T1000 (cell line): ENCODE measurements at regions not wholly inside any gene's neighbourhood (a gene's known extent, or its start where the extent isn't known, plus 50 kb on each side); places are given as distances from the start of the nearest gene placed in this dataset.
"Not testable (repeated sequence)": the region's sequence is repeated elsewhere in the genome, so short reads cannot be mapped to it uniquely, and the experiment has no call there.

ENCODE experiments used
- DNase-seq: peaks from one replicate; lab custom pipeline; 2025; ENCODE audit warnings: mixed read lengths; lab: John Stamatoyannopoulos, UW

- no peak for DNase-seq
Measured at GRCh38 chr9:94033383-94033782, 50.9 kb upstream of the PTPDC1 start.

- DNase-seq, result no peak
Measured at GRCh38 chr9:94031946-94032345, 52.3 kb upstream of the PTPDC1 start.

- DNase-seq, result no peak
Measured at GRCh38 chr9:94031380-94031779, 52.9 kb upstream of the PTPDC1 start.

GRCh38 chr9:94030318-94031179, 53.7 kb upstream of the PTPDC1 start:
- DNase-seq, result peak; percentile 66

GRCh38 chr9:94029932-94030317, 54.3 kb upstream of the PTPDC1 start:
- DNase-seq, result no peak

- DNase-seq, result no peak
Measured at GRCh38 chr9:94026816-94027215, 57.4 kb upstream of the PTPDC1 start.

GRCh38 chr9:94022476-94022875, 61.8 kb upstream of the PTPDC1 start:
- DNase-seq, result not testable (repeated sequence)

GRCh38 chr9:94020836-94021235, 63.4 kb upstream of the PTPDC1 start:
- not testable (repeated sequence) for DNase-seq

- DNase-seq, result no peak
Measured at GRCh38 chr9:94018628-94019027, 63.5 kb upstream of the BARX1 start.

- DNase-seq, result no peak
Measured at GRCh38 chr9:94017939-94018531, 62.9 kb upstream of the BARX1 start.

GRCh38 chr9:94016744-94017143, 61.6 kb upstream of the BARX1 start:
- no peak for DNase-seq

GRCh38 chr9:94014920-94015319, 59.8 kb upstream of the BARX1 start:
- DNase-seq, result no peak

- no peak for DNase-seq
Measured at GRCh38 chr9:94014066-94014654, 59.0 kb upstream of the BARX1 start.

- no peak for DNase-seq
Measured at GRCh38 chr9:94010980-94011533, 55.9 kb upstream of the BARX1 start.

GRCh38 chr9:94005272-94005901, 50.2 kb upstream of the BARX1 start:
- DNase-seq, result no peak
